HG03439 (cell line): ENCODE measurements at regions not wholly inside any gene's neighbourhood (a gene's known extent, or its start where the extent isn't known, plus 50 kb on each side); places are given as distances from the start of the nearest gene placed in this dataset.
A peak's percentile ranks its signal among the peaks of the same experiment; 100 is the strongest.

Source experiments
- ATAC-seq: cut with Tn5 transposase; IDR thresholded peaks from one replicate; pipeline ENCODE4 v1.9.1; 2021; ENCODE audit warnings: mild to moderate bottlenecking, moderate library complexity; ENCODE audit not compliant: unreplicated experiment

DNA sequence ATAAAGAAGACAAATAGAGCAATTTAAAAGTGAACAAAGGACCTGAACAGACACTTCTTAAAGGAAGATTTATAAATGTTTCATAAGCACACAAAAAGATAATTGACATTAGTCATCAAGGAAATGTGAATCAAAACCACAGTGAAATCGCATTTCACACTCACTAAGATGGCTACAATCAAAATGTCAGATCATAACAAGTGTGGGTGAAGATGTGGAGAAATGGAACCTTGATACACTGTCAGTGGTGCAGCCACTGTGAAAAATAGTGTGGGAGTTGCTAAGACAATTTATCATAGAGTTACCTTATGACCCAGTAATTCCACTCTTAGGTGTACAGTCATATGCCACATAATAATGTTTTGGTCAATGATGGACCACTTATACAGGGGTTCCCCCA lies 54.5 kb upstream of the HTR4 start:
- ATAC-seq, result no peak

- ATAC-seq, result no peak
Observed at GRCh38 chr5:148711961-148712360, 57.6 kb upstream of the HTR4 start.

GRCh38 chr5:148713735-148714508 lies 59.6 kb upstream of the HTR4 start:
- no peak for ATAC-seq

- no peak for ATAC-seq
Observed at GRCh38 chr5:148716716-148717115, 62.4 kb upstream of the HTR4 start.

- no peak for ATAC-seq
Observed at GRCh38 chr5:148717668-148718067, 63.3 kb upstream of the HTR4 start.

DNA sequence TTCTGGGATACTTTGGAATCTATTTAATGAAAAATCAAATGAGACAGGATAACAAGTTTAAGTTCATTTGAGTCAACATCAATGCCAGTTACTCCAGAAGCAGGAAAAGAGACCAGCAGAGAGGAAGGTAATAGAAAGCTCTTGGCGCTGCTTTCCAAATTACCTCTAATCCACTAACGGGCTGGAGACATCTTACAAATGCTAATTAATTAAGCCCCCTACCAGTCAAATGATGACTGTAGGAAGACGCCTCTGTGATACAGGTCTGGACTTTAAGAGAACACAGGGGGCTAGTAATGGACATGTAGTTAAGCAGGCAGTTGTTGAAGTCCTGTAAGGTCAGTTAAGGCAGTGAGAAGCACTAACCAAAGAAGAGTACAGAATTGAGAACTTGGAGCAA lies 65.3 kb upstream of the HTR4 start:
- ATAC-seq, result no peak

DNA sequence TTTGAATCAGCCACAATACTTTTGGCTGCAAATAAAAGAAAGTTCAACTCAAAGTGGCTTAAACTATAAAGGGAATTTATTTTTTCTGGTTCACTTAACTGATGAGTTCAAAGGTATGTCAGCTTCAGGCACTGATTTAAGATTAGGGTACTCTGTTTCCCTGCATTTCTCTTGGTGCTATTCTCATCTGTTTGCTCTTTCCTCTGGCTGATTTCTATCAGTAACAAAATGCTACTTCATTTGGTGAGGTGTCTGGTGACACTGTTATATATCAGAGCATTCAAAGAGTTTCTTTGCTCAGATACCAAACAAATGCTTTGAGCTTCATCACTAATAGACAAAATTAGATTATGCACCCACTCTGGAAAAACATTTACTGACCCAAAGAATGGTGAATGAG lies 65.9 kb upstream of the HTR4 start:
- ATAC-seq, result no peak

DNA sequence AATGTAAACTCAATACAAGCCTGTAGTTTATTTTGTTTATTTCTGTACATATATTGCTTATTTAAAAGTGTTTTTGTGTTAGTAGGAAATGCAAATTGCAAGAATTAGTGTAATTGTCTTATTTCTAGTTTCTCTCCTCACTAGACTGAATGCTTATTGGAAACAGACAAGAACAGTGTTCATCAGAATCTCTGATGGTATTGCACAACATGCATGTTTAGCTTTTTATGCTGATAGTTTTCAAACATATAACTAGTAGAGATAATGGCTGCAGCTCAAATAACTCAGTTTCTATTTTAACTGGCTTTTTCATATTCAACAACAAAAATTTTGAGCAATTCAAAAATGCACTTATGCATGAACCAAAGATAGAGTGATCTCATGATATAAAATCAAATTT lies 68.8 kb upstream of the HTR4 start:
- no peak for ATAC-seq

DNA sequence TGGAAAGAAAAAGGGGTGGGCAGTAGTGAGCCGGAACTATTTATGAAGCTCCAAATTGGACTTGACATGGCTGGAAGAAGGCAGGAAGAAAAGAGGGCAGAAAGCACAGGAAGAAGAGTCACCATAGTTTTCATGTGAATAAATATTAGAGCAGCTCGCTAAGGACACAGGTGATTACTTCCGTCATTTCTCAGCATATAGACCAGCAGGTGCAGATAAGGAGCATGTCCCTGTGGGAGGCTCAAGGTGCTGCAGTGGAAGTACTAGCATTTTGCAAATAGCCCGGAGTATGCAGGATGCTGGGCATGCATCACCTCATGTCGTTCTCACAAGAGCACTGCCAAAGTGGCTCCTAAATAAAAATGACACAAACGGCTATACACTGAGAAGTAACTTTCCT lies 71.3 kb upstream of the HTR4 start:
- no peak for ATAC-seq

DNA sequence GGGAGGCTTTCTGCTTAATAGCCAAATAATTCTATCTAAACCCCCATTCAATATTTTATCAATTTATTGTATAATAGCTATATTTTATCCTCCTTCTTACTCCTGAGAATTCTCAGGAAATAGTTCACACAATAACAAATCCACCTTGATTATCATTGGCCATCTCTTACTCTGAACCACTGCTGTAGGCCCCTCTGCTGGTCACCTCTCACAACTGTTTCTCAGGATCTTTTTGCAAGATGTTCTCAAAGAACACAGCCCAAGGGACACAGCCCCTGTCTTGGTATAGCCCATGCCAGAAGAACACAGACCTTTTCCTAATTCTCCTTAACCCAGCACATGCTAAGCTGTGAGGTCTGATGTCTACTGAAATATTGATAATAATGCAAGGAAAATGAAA lies 74.9 kb upstream of the HTR4 start:
- ATAC-seq, result no peak

- ATAC-seq, result no peak
Observed at GRCh38 chr5:148730270-148730669, 75.9 kb upstream of the HTR4 start.

DNA sequence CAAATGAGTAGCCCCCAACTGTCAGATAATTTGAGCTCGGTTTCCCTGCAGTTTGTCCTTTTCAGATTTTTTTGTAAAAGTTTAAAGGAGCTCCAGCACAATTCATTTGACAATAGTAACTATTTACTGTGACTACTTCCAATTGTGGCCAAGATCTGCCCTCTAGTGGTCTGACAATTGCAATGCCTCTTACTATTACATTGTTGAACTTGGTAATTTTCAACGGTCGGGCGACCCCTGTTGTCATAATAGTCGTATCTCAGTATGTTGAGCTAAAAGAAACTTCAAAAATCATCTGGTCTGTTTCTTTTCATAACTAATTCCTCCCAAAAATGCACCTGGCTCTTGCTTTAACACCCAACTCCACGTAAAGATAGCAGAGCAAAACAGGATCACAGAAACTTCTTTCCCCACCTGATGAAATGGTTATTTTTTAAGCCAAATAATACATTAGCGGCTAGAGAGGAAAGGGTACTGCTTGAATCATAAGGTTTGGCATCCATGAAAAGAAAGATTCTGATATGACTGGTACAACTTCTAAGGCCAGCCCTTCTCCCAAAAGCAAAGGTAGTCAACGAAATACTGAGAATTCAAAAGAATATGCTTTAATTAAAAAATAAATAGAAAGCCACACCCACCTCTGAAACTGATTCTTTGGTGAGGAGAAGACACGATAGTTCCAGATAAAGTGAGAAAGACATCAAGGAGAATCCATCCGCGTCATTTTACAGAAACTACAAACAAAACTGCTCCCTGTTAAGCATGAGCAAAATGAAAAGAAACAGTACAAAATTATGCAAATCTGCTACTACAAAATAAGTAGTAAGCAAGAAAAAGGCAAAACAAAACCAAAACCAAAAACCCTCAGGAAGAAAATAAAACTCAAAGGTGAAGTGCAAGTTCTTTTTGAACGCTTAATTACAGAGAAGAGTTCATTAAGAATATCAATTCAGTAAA lies 76.9 kb upstream of the HTR4 start:
- peak; percentile 97 for ATAC-seq

DNA sequence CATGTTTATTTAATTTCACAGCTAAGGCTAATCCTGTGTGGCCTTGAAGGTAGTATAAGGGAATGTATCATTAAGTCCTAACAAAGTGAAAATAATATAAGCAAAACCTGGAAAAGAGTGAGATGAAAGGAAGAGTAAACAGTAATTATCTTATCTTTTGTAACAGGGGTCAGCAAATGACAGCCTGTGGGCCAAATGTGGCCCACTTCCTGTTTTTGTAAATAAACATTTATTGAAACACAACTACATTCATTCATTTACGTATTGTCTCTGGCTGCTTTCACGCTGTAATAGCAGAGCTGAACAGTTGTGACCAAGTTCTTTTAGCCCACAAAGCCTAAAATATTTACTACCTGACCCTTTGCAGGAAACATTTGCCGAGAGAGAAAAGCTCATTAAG lies 78.4 kb upstream of the HTR4 start:
- ATAC-seq, result no peak

GRCh38 chr5:148733601-148734438 lies 79.5 kb upstream of the HTR4 start:
- no peak for ATAC-seq

GRCh38 chr5:148734518-148734917 lies 80.2 kb upstream of the HTR4 start:
- ATAC-seq, result no peak

- ATAC-seq, result no peak
Observed at GRCh38 chr5:148735301-148735835, 81.0 kb upstream of the HTR4 start.

DNA sequence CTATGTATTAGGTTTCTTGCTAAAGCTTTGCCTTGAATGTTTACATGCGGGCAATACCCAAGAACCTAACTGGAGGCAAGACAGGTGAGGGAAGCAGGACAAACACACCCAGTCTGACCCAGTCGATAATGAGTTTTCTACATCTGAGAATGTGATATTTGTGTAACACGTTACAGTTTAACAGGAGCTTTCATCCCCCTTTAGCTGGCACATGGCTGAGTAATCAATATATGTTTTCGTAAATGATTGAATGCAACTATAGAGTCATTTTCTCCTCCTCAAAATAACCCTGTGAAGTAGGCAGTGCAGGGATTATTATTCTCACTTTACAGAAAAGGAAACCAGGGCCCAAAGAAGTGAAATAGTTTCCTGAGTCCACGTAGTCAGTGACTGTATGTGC lies 84.7 kb upstream of the HTR4 start:
- ATAC-seq, result no peak

- ATAC-seq, result no peak
Observed at GRCh38 chr5:148739524-148739923, 85.2 kb upstream of the HTR4 start.

DNA sequence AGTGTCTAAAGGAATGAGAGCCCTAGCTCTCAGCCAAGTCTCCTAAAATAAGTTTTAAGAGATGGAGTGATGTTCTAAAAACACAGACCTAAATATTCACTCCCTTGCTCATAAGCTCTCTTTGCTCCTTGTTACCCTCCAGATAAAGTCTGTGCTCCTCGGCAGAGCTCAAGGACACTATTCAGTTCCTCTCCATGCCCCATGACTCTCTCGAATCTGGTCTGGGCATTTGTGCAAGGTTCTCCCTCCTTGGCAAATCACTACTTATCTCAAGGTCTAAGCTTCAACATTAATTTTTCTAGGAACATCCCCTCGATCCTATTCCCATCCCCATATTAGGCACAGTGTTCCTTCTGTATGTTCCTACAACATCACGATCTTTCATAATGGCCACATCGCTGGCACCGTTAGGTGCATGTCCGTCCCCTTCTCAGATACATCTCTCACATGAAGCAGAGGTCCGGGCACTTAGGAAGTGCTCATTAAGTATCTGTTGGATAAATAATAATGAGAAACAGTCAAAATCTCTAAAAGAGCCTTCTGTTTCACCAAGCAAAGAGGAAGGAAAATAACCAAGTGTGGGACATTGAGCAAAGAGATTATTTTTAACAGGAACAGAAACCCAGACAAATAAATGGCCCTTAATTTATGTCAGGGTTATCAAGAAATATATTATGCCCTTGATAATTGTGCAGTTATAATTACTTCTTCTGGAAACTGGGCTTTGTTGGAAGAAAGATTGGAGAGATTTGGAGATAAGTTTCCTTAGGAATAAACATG lies 85.9 kb upstream of the HTR4 start:
- no peak for ATAC-seq
